HG03469 (cell line): ENCODE measurements at regions not wholly inside any gene's neighbourhood (a gene's known extent, or its start where the extent isn't known, plus 50 kb on each side); places are given as distances from the start of the nearest gene placed in this dataset.

Experiments
- ATAC-seq: cut with Tn5 transposase; IDR thresholded peaks from one replicate; pipeline ENCODE4 v1.9.1; 2021; ENCODE audit warnings: mild to moderate bottlenecking, moderate library complexity, moderate number of reproducible peaks; ENCODE audit not compliant: unreplicated experiment

- ATAC-seq: no peak
These were observed 218.6 kb upstream of the PMEPA1 start for GRCh38 chr20:57928181-57928967.

GRCh38 chr20:57927376-57927775, 217.6 kb upstream of the PMEPA1 start:
- ATAC-seq: no peak

- ATAC-seq: no peak
These were observed 212.9 kb upstream of the PMEPA1 start for GRCh38 chr20:57922706-57923105.

- no peak for ATAC-seq
These were observed 212.3 kb upstream of the PMEPA1 start for GRCh38 chr20:57922083-57922482.

- no peak for ATAC-seq
These were observed 211.9 kb upstream of the PMEPA1 start for GRCh38 chr20:57921676-57922075.

GRCh38 chr20:57920971-57921370, 211.2 kb upstream of the PMEPA1 start:
- no peak for ATAC-seq

- no peak for ATAC-seq
These were observed 209.2 kb upstream of the PMEPA1 start for GRCh38 chr20:57919049-57919448.

GRCh38 chr20:57918551-57918950, 208.7 kb upstream of the PMEPA1 start:
- no peak for ATAC-seq

DNA sequence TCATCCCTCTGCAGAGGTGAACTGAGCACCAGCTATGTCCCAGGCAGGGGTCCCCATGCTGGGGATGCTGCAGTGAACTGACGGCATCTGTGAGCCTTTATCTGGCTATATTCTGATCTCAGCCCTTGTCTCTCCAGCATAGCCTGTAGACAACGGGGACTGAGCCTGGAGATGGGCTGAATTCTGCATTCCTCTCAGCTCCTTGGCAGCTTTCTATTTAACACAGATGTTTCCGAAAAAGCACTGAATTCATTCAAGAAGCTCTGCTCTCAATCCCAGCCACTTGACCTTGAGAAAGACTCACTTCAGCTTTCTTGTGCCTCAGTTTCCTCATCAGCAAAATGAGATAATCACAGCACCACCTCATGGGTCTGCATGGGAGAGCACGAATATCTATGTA, 204.4 kb upstream of the PMEPA1 start:
- ATAC-seq: no peak

DNA sequence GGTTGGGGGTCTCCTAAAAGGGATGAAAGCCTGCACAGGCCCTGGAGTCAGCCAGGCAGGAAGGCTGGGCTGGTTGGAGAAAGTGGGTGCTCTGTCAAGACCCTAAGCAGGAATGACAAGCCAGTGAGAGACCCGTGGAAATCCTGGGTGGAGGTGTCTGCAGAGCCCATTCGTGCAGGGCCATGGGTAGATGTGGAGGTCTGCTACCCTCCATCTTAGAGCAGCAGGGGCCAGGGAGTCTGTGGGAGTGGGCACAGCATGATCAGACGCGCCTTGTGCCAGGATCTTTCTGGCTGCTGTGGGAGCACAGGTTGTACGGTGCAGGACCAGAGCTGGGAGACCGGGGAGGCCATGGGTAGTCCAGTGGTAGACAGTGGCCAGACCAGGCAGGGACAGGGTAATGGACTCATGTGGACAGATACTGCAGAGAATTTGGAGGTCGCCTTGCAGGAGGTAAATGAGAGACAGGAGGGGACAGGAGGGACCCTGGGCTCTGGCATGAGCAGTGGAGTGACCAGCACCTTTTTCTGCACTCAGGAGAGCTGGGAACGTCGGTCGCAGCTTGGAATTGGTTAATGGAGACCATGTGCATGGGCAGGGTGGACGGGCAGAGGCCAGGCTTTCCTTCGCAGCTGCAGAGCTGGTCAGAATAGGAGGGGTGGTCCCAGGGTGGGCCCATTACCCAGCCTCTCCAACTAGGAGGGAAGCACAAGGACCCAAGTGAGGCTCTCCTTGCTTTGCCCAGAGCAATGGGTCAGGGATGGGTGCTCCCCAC, 203.5 kb upstream of the PMEPA1 start:
- no peak for ATAC-seq

GRCh38 chr20:57912227-57912582, 202.4 kb upstream of the PMEPA1 start:
- ATAC-seq: no peak

GRCh38 chr20:57911512-57912226, 201.9 kb upstream of the PMEPA1 start:
- no peak for ATAC-seq

DNA sequence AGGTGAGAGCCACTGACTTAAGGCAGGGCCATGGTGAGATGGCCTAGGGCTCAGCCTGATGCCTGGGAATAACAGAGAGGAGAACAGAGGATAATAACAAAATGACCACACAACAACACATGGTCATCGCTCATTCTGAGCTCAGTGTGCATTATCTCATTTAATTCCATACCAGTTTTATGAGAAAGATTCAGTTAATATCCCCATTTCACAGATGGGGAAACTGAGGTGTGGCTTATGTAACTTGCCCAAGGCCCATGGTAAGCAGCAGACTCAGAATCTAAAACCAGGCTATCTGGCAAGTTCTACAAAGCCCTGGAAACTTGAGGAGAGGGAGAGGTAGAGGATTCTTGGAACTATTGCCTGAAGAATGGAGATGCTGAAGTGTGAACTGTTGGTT, 200.9 kb upstream of the PMEPA1 start:
- ATAC-seq: no peak

DNA sequence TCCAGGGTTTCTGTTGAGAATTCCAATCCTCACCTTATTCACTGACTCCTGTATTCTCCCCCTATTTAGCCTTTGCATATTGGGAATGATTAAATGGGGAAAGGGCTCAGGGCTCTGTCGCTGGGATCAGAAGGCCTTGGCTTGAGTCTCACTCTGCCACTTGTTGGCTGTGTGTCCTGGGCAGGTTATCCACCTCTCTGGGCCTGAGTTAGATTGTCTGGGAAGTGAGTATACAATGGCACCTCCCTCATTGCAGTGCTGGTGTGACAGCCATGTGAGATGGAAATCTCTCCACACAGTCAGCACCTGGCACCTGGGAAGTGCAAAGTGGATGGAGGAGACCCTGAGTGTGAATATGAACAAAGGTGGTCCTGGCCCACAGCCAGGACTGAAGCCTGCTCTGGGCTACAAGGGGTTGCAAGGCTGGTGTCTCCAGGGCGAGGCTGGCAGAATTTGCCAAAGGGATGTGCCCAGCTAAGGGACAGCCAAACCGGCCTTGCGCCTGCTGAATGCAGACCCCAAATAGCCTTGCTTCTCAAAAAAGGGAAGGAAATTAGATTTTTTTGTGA, 200.0 kb upstream of the PMEPA1 start:
- ATAC-seq: no peak

- no peak for ATAC-seq
These were observed 199.2 kb upstream of the PMEPA1 start for GRCh38 chr20:57908704-57909630.

DNA sequence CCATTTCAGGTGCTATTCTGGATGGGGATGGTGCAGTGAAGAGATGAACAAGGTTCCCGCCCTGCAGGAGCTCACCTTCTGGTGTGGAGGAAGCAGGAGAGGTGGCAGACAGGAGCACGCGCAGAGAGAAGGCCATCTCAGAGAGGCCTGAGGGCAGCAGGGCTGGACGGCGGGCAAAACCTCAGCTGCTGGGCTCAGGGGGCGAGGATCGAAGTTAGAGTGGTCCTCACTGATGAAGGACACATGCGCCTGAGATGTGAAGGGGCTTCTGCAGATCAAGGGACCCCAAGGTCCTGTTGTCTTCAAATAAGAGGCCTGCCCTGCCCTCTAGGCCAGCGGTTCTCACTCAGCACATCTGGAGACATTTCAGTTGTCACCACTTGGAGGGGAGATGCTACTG, 198.4 kb upstream of the PMEPA1 start:
- ATAC-seq: no peak

DNA sequence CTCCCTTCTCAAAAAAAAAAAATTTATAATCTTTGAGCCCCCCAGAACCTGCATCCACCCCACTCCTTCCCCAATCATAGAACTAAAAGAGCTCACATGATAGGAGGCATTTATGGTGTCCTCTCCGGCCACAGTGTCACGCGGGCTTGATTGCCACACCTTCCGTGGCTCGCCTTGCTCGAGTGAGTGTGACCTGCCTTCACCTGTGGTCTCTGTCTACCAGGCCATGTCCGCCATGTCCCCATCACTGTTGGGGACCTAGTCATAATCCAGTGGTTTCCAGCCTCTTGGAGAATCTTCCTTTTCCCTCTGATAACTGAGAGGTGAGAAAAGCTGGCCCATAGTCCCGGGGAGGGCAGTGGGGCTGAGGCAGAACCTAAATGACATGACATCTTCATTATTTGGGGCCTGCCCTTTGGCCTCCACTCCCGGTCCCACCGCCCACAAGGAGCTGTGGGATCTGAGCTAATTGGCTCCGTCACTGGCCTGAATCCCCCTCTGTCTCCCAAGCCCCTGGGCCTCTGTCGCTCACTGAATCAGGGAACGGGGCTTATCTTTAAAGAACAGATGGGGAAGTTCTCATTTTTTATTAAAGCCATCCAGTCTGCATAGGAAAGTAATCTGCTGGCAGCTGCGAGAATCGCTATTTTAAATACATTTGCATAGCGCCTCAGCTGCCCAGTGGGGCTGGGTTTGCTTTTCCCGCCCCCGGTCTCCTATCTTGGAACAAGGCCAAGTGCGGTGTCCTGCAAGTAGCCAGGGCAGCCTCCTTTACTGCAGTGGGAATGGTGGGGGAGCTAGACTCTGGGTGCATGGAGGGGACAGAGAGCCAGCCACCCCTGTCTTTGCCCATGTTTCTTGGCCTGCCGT, 197.6 kb upstream of the PMEPA1 start:
- no peak for ATAC-seq

DNA sequence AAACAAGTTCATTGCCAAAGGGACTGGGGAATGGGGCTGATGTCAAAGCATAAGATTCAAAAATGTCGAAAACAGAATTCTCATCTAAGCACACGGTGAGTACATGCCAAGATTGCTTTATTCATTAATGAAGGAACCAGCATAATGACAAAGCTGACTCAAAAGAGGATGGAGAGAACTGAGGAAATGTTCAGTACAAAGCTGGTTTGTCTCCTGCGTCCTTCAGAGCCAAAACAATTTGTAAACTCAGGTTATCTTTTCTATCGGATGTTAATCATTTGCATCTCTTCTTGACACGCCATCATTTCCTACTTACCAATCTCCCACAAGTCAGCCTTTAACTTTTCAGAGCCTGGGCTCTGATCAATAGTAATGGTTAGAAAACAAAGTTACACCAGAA, 195.6 kb upstream of the PMEPA1 start:
- ATAC-seq: no peak

DNA sequence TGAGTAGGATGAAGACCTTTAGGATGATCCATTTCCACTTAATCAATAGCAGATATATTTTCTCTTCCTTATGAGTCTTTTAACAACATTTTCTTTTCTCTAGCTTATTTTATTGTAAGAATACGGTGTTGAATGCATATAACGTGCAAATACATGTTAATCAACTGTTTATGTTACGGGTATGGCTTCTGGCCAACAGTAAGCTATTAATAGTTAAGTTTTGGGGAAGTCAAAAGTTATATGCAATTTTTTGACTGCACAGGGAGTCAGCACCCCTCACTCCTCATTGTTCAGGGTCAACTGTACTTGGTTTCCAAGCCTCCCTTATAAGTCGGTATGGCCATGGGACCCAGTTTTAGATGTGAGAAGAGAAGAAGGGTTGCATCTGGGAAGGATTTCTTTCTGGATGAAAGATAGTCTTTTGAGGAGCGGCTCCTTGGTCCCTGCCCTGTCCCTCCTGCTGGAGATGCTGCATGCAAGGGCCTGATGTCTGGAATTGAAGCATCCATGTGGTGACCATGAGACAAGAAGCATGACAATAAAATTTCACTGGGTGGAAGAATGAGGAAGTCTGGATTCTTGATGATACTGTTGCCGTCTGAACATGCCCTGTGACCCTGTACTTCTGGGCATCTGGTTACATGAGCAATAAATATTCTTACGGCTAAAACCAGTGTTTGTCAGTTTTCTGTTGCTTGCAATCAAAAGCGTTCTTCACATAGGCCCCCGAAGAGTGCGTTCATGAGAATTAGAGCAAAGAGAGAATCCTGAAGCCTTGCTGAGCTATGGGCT, 194.7 kb upstream of the PMEPA1 start:
- no peak for ATAC-seq
